OCI-LY7 (cell line): ENCODE measurements at regions not wholly inside any gene's neighbourhood (a gene's known extent, or its start where the extent isn't known, plus 50 kb on each side); places are given as distances from the start of the nearest gene placed in this dataset.

Experiments used
- BruUV-seq: library from RNA; stranded (reverse); fragments of 400-500 nt; replicated peaks from 2 replicates; lab custom pipeline; 2021; lab: Mats Ljungman, UMichigan
- CTCF ChIA-PET: fragments of 300-600 bp; sonication (Branson Sonifier 250); formaldehyde crosslinking; loops from one replicate; lab custom pipeline; 2022; ENCODE audit warnings: antibody characterized with exemption; ENCODE audit not compliant: unreplicated experiment; lab: Charles Lee
- POLR2A ChIA-PET: fragments of 300-600 bp; sonication (Branson Sonifier 250); formaldehyde crosslinking; loops from one replicate; lab custom pipeline; 2022; ENCODE audit warnings: antibody characterized with exemption; lab: Charles Lee
- DNase-seq: peaks from one replicate; pipeline ENCODE4 v3.0.0-alpha.2; 2015; ENCODE audit warnings: low spot score
- H2AFZ ChIP-seq: fragments of 200-600 bp; sonication (generic), shearing (Covaris generic); 2 replicates; pipeline ENCODE4 v1.6.1; 2014; ENCODE audit warnings: mild to moderate bottlenecking, antibody characterized with exemption, low read length, moderate library complexity
- H3K27ac ChIP-seq: fragments of 200-600 bp; sonication (generic); 2 replicates; pipeline ENCODE4 v1.5.1; 2014; ENCODE audit warnings: mixed run types, low read depth, mild to moderate bottlenecking, moderate library complexity, low read length, inconsistent platforms; ENCODE audit not compliant: poor library complexity, severe bottlenecking
- H3K36me3 ChIP-seq: fragments of 200-600 bp; sonication (generic); 2 replicates; pipeline ENCODE4 v1.6.1; 2014; ENCODE audit warnings: mild to moderate bottlenecking, antibody characterized with exemption, low read length, moderate library complexity, mixed read lengths; ENCODE audit not compliant: insufficient read depth
- H3K4me1 ChIP-seq: fragments of 200-600 bp; sonication (generic); 2 replicates; pipeline ENCODE4 v1.5.1; 2014; ENCODE audit warnings: mild to moderate bottlenecking, low read length; ENCODE audit not compliant: insufficient read depth, poor library complexity, severe bottlenecking
- H3K4me2 ChIP-seq: fragments of 200-600 bp; sonication (generic); 2 replicates; pipeline ENCODE4 v1.6.1; 2014; ENCODE audit warnings: mild to moderate bottlenecking, low read length
- H3K4me3 ChIP-seq: fragments of 200-600 bp; sonication (generic); 2 replicates; pipeline ENCODE4 v1.5.1; 2014; ENCODE audit warnings: mild to moderate bottlenecking, low read depth, low read length; ENCODE audit not compliant: poor library complexity, severe bottlenecking
- H3K79me2 ChIP-seq: fragments of 200-600 bp; sonication (generic); 2 replicates; pipeline ENCODE4 v1.6.1; 2016; ENCODE audit warnings: low read depth, mild to moderate bottlenecking, low read length, moderate library complexity, mixed read lengths; ENCODE audit not compliant: insufficient read depth
- H3K9me2 ChIP-seq: fragments of 200-600 bp; sonication (generic); 2 replicates; pipeline ENCODE4 v1.6.1; 2016; ENCODE audit warnings: mild to moderate bottlenecking, low read length, mixed read lengths; ENCODE audit not compliant: insufficient read depth
- H3K9me3 ChIP-seq: fragments of 200-600 bp; sonication (generic); 2 replicates; pipeline ENCODE4 v1.6.1; 2014; ENCODE audit warnings: mild to moderate bottlenecking, mixed run types, low read length, mixed read lengths
- H4K20me1 ChIP-seq: fragments of 200-600 bp; sonication (generic); 2 replicates; pipeline ENCODE4 v1.6.1; 2014; ENCODE audit warnings: mild to moderate bottlenecking, antibody characterized with exemption, low read length, moderate library complexity, mixed read lengths; ENCODE audit not compliant: insufficient read depth
- CTCF ChIP-seq: fragments of 200-600 bp; sonication (generic); conservative IDR thresholded peaks from 2 replicates; pipeline ENCODE4 v1.5.1; 2014; ENCODE audit warnings: mild to moderate bottlenecking, antibody characterized with exemption, low read length, moderate library complexity, mixed read lengths
- EZH2phosphoT487 ChIP-seq: fragments of 200-600 bp; sonication (generic); IDR thresholded peaks from 2 replicates; pipeline ENCODE4 v1.6.1; 2018; ENCODE audit warnings: low read depth, borderline replicate concordance, mild to moderate bottlenecking, mixed run types, antibody characterized with exemption, low read length, moderate library complexity, mixed read lengths
- intact Hi-C: fragments of 100-400 bp; cut with micrococcal nuclease; formaldehyde crosslinking; loops from one replicate; pipeline ENCODE4 v1.10.0; 2022; ENCODE audit not compliant: unreplicated experiment

GRCh38 chr5:43889233-43889632 is 286.3 kb downstream of the NNT start:
- ChIA-PET CTCF (no interaction called here), POLR2A (interaction anchor here (0.9 kb wide), 1 partner anchor 25 kb away, joined by 3 read pairs; no protein-coding TSS in a partner anchor)
- Histone ChIP-seq H3K79me2 (no peaks in the 10 kb centered on the region), H3K36me3 (no peaks in the 10 kb centered on the region), H3K4me3 (no peak overlapping the region), H4K20me1 (no peaks in the 10 kb centered on the region), H2AFZ (no peak overlapping the region), H3K9me2 (no peaks in the 10 kb centered on the region), H3K4me2 (no peak overlapping the region), H3K27ac (no peak overlapping the region), H3K9me3 (no peaks in the 10 kb centered on the region), H3K4me1 (no peaks in the 10 kb centered on the region)
- DNase-seq, result no peak
- intact Hi-C loops, result no loop called here
- no TSS peak for BruUV-seq
- TF ChIP-seq CTCF (no peak), EZH2phosphoT487 (no peak)

GRCh38 chr5:43875741-43876140 is 272.8 kb downstream of the NNT start:
- no peaks in the 10 kb centered on the region for H3K9me2 ChIP-seq
- H2AFZ ChIP-seq, result no peak overlapping the region
- ChIA-PET CTCF (no interaction called here), POLR2A (interaction anchor here (0.8 to 1.0 kb wide), 2 partner anchors 8 to 28 kb away, joined by 3 read pairs; no protein-coding TSS in a partner anchor)
- H4K20me1 ChIP-seq, result no peaks in the 10 kb centered on the region
- TF ChIP-seq EZH2phosphoT487, result no peak
- no peak for TF ChIP-seq CTCF
- DNase-seq, result no peak
- H3K36me3 ChIP-seq, result no peaks in the 10 kb centered on the region
- no peak overlapping the region for H3K4me3 ChIP-seq
- intact Hi-C loops, result no loop called here
- no peak overlapping the region for H3K4me2 ChIP-seq
- H3K4me1 ChIP-seq, result no peaks in the 10 kb centered on the region
- H3K79me2 ChIP-seq, result no peaks in the 10 kb centered on the region
- no TSS peak for BruUV-seq
- no peaks in the 10 kb centered on the region for H3K9me3 ChIP-seq
- no peak overlapping the region for H3K27ac ChIP-seq

- ChIA-PET POLR2A (no interaction called here), CTCF (no interaction called here)
- no peaks in the 10 kb centered on the region for H3K9me3 ChIP-seq
- TF ChIP-seq EZH2phosphoT487, result no peak
- TF ChIP-seq CTCF, result no peak
- H3K4me1 ChIP-seq, result no peaks in the 10 kb centered on the region
- H4K20me1 ChIP-seq, result no peaks in the 10 kb centered on the region
- DNase-seq, result no peak
- no peak overlapping the region for H2AFZ ChIP-seq
- H3K4me3 ChIP-seq, result no peak overlapping the region
- no peak overlapping the region for H3K4me2 ChIP-seq
- H3K79me2 ChIP-seq, result no peaks in the 10 kb centered on the region
- H3K27ac ChIP-seq, result no peak overlapping the region
- H3K36me3 ChIP-seq, result no peaks in the 10 kb centered on the region
- H3K9me2 ChIP-seq, result no peaks in the 10 kb centered on the region
- BruUV-seq, result no TSS peak
- intact Hi-C loops, result no loop called here
These were observed 271.8 kb downstream of the NNT start for GRCh38 chr5:43874772-43875171.
